Natural killer cell (primary cell): ENCODE measurements at regions not wholly inside any gene's neighbourhood (a gene's known extent, or its start where the extent isn't known, plus 50 kb on each side); places are given as distances from the start of the nearest gene placed in this dataset.
"Not testable (repeated sequence)": the region's sequence is repeated elsewhere in the genome, so short reads cannot be mapped to it uniquely, and the experiment has no call there.

Experiments
- ATAC-seq, 3 donors: fragments of 150-1000 bp in 2 of 3; fragments of 200-7000 bp in 1 of 3; cut with Tn5 transposase; 1 replicate in 1 of 3; 2 replicates in 2 of 3; pipeline ENCODE4 v1.10.0; 2021; ENCODE audit warnings: mild to moderate bottlenecking in 2 of 3, moderate library complexity in 2 of 3
- DNase-seq, 2 donors: peaks; one replicate each; pipeline versions ENCODE4 v3.0.0 to v3.0.0-alpha.2; 2013 to 2021; ENCODE audit warnings: mixed read lengths in 1 of 2
- H3K27ac ChIP-seq: one replicate; pipeline ENCODE4 v1.5.1; 2013; ENCODE audit warnings: mild to moderate bottlenecking, low read length
- H3K27me3 ChIP-seq: one replicate; pipeline ENCODE4 v1.6.1; 2013; ENCODE audit warnings: low read length; ENCODE audit not compliant: control insufficient read depth, insufficient read depth
- H3K36me3 ChIP-seq: one replicate; pipeline ENCODE4 v1.6.1; 2013; ENCODE audit warnings: low read length; ENCODE audit not compliant: control insufficient read depth, insufficient read depth
- H3K4me1 ChIP-seq: one replicate; pipeline ENCODE4 v1.6.1; 2013; ENCODE audit warnings: low read length; ENCODE audit not compliant: control insufficient read depth, insufficient read depth
- H3K4me3 ChIP-seq: one replicate; pipeline ENCODE4 v1.5.1; 2013; ENCODE audit warnings: low read length
- H3K9me3 ChIP-seq: one replicate; pipeline ENCODE4 v1.6.1; 2013; ENCODE audit warnings: low read length; ENCODE audit not compliant: control insufficient read depth, insufficient read depth
- H3K27ac Mint-ChIP-seq, 2 donors: one replicate each; pipeline ENCODE4 v1.8.0; 2022; ENCODE audit warnings: mild to moderate bottlenecking in 2 of 2, mixed read lengths in 2 of 2, moderate library complexity in 1 of 2
- H3K27me3 Mint-ChIP-seq, 2 donors: one replicate each; pipeline ENCODE4 v1.8.0; 2022; ENCODE audit warnings: low read depth in 2 of 2, mixed read lengths in 2 of 2
- H3K36me3 Mint-ChIP-seq: one replicate; pipeline ENCODE4 v1.8.0; 2022; ENCODE audit warnings: mixed read lengths
- H3K4me1 Mint-ChIP-seq, 2 donors: one replicate each; pipeline ENCODE4 v1.8.0; 2022; ENCODE audit warnings: mixed read lengths in 2 of 2
- H3K4me3 Mint-ChIP-seq: one replicate; pipeline ENCODE4 v1.8.0; 2022; ENCODE audit warnings: mild to moderate bottlenecking, moderate library complexity, mixed read lengths
- H3K9me3 Mint-ChIP-seq, 2 donors: one replicate each; pipeline ENCODE4 v1.8.0; 2022; ENCODE audit warnings: mixed read lengths in 2 of 2
- WGBS: methylation state at CpG from one replicate; pipeline ENCODE4 v1.1.7; 2013; ENCODE audit warnings: missing lambda C conversion rate; ENCODE audit not compliant: insufficient coverage; 5-methylcytosine and 5-hydroxymethylcytosine counted together
- intact Hi-C: fragments of 100-400 bp; cut with micrococcal nuclease; formaldehyde crosslinking; loops from one replicate; pipeline ENCODE4 v1.14.2; 2022
- TF ChIP-seq, protein P1 (sequence below): fragments of 200-600 bp; IDR thresholded peaks from one replicate; pipeline ENCODE4 v1.8.0; 2022; ENCODE audit warnings: antibody characterized with exemption

- Histone ChIP-seq H3K4me3 (no peak overlapping the region), H3K36me3 (no peaks in the 10 kb centered on the region), H3K9me3 (no peaks in the 10 kb centered on the region), H3K4me1 (no peaks in the 10 kb centered on the region), H3K27me3 (no peaks in the 10 kb centered on the region), H3K27ac (no peak overlapping the region)
- Mint-ChIP-seq H3K4me1 (no peaks in the 10 kb centered on the region), H3K9me3 (peaks cover 0 to 4% of the 10 kb centered on the region in 2 donors), H3K36me3 (no peaks in the 10 kb centered on the region), H3K27ac (no peak overlapping the region), H3K27me3 (no peaks in the 10 kb centered on the region), H3K4me3 (no peak overlapping the region)
- intact Hi-C loops = no loop called here
- no peak for DNase-seq
- WGBS = 92% methylated on average over 1 of the region's 1 CpG
- TF ChIP-seq, protein P1, sequence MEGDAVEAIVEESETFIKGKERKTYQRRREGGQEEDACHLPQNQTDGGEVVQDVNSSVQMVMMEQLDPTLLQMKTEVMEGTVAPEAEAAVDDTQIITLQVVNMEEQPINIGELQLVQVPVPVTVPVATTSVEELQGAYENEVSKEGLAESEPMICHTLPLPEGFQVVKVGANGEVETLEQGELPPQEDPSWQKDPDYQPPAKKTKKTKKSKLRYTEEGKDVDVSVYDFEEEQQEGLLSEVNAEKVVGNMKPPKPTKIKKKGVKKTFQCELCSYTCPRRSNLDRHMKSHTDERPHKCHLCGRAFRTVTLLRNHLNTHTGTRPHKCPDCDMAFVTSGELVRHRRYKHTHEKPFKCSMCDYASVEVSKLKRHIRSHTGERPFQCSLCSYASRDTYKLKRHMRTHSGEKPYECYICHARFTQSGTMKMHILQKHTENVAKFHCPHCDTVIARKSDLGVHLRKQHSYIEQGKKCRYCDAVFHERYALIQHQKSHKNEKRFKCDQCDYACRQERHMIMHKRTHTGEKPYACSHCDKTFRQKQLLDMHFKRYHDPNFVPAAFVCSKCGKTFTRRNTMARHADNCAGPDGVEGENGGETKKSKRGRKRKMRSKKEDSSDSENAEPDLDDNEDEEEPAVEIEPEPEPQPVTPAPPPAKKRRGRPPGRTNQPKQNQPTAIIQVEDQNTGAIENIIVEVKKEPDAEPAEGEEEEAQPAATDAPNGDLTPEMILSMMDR = no peak
- ATAC-seq = no peak
These were observed 124.3 kb upstream of the STARD13 start for GRCh38 chr13:33409673-33410510.

DNA sequence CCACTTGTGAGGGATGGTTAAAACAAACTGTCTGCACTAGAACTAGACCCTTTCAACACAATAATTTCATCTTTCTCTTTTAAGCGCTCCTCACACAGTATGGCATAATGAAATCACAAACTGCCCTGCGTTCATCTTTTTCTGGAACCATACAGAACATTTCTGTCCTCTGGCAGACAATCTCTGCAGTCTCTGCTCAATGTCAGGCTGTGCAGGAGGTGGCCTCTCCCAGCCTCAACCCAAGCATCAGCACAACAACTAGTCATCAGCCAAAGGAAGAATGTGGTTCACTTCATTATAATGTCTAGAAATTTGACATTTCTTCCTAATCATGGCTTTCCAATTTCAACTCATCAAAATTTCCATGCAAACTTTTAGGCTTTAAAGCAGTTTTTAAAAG is 125.1 kb upstream of the STARD13 start:
- Histone ChIP-seq H3K9me3 (no peaks in the 10 kb centered on the region), H3K4me1 (no peaks in the 10 kb centered on the region), H3K27me3 (no peaks in the 10 kb centered on the region), H3K27ac (no peak overlapping the region), H3K36me3 (no peaks in the 10 kb centered on the region), H3K4me3 (no peak overlapping the region)
- TF ChIP-seq, protein P1 = no peak
- ATAC-seq (no peak), DNase-seq (no peak)
- Mint-ChIP-seq H3K4me3 (no peak overlapping the region), H3K27ac (no peak overlapping the region), H3K9me3 (peaks cover 0 to 4% of the 10 kb centered on the region in 2 donors), H3K36me3 (no peaks in the 10 kb centered on the region), H3K4me1 (no peaks in the 10 kb centered on the region), H3K27me3 (no peaks in the 10 kb centered on the region)
- intact Hi-C loops = no loop called here
- WGBS = 89% methylated on average over 2 of the region's 2 CpGs

DNA sequence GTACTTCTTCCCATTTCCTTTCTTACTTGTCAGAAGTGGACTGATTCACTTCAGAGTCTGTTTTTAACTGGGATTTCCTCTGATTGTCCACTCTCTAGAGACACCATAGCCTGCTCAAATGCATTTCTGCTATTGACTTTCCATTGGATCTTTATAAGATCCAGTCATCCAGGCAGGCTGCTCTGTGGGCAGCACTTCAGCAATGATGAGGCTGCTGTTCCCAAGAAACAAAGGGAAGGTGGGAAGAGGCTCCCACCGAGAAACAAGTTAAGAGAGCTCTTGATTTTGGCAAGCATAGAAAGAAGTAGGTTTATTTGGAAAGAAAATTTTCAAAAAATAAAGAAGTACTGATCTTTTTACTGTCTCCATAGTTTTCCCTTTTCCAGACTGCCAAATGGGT is 125.8 kb upstream of the STARD13 start:
- no peak overlapping the region for H3K4me3 ChIP-seq
- TF ChIP-seq, protein P1 = no peak
- no peak for DNase-seq
- WGBS = 75% methylated on average over 1 of the region's 1 CpG
- intact Hi-C loops = no loop called here
- Mint-ChIP-seq H3K4me1 (no peaks in the 10 kb centered on the region), H3K36me3 (no peaks in the 10 kb centered on the region), H3K9me3 (peaks cover 3 to 6% of the 10 kb centered on the region in 2 donors), H3K27ac (no peak overlapping the region), H3K27me3 (no peaks in the 10 kb centered on the region), H3K4me3 (no peak overlapping the region)
- no peaks in the 10 kb centered on the region for H3K4me1 ChIP-seq
- no peaks in the 10 kb centered on the region for H3K9me3 ChIP-seq
- H3K27me3 ChIP-seq = no peaks in the 10 kb centered on the region
- no peaks in the 10 kb centered on the region for H3K36me3 ChIP-seq
- H3K27ac ChIP-seq = no peak overlapping the region
- ATAC-seq = no peak

- no peaks in the 10 kb centered on the region for H3K36me3 ChIP-seq
- ATAC-seq (no peak), DNase-seq (no peak)
- Mint-ChIP-seq H3K4me1 (no peaks in the 10 kb centered on the region), H3K36me3 (no peaks in the 10 kb centered on the region), H3K4me3 (no peak overlapping the region), H3K27me3 (no peaks in the 10 kb centered on the region), H3K27ac (no peak overlapping the region), H3K9me3 (peaks cover 3 to 12% of the 10 kb centered on the region in 2 donors)
- H3K27ac ChIP-seq = no peak overlapping the region
- WGBS = no CpG with 5 or more reads among the region's 1 CpG
- TF ChIP-seq, protein P1 = no peak
- no peaks in the 10 kb centered on the region for H3K4me1 ChIP-seq
- no peaks in the 10 kb centered on the region for H3K9me3 ChIP-seq
- H3K4me3 ChIP-seq = no peak overlapping the region
- intact Hi-C loops = no loop called here
- no peaks in the 10 kb centered on the region for H3K27me3 ChIP-seq
These were observed 130.3 kb upstream of the STARD13 start for GRCh38 chr13:33415822-33416221.

DNA sequence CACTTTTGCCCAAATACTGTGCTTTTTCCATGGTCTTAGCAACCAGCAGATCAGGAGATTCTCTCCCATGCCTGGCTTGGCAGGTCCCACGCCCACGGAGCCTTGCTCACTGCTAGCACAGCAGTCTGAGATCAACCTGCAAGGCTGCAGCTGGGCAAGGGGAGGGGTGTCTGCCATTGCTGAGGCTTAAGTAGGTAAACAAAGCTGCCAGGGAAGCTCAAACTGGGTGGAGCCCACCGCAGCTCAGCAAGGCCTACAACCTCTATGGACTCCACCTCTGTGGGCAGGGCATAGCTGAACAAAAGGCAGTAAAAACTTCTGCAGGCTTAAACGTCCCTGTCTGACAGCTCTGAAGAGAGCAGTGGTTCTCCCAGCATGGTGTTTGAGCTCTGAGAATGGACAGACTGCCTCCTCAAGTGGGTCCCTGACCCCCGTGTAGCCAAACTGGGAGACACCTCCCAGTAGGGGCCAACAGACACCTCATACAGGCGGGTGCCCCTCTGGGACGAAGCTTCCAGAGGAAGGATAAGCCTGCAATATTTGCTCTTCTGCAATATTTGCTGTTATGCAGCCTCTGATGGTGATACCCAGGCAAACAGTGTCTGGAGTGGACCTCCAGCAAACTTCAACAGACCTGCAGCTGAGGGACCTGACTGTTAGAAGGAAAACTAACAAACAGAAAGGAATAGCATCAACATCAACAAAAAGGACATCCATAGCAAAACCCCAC is 132.8 kb upstream of the STARD13 start:
- DNase-seq, H3K4me3 ChIP-seq, H3K36me3 ChIP-seq, H3K27me3 ChIP-seq, H3K4me1 Mint-ChIP-seq, H3K36me3 Mint-ChIP-seq, intact Hi-C loops, ATAC-seq, H3K4me1 ChIP-seq, H3K27ac Mint-ChIP-seq, H3K4me3 Mint-ChIP-seq, H3K27ac ChIP-seq, H3K9me3 ChIP-seq, H3K27me3 Mint-ChIP-seq: not testable (repeated sequence)
- 88% methylated on average over 7 of the region's 7 CpGs for WGBS
- H3K9me3 Mint-ChIP-seq = peaks cover 3 to 11% of the 10 kb centered on the region in 2 donors
